Right lobe of liver (tissue), 4 donors: ENCODE measurements at regions not wholly inside any gene's neighbourhood (a gene's known extent, or its start where the extent isn't known, plus 50 kb on each side); places are given as distances from the start of the nearest gene placed in this dataset.

Experiments used
- CTCF ChIP-seq, 4 donors: fragments of 200-600 bp in 3 of 4; fragments of 450-650 bp in 1 of 4; IDR thresholded peaks; one replicate each; pipeline versions ENCODE4 v1.5.1 to v1.8.0; 2016 to 2022; ENCODE audit warnings: antibody characterized with exemption in 4 of 4, mild to moderate bottlenecking in 2 of 4
- POLR2A ChIP-seq: fragments of 450-650 bp; IDR thresholded peaks from one replicate; pipeline ENCODE4 v1.6.1; 2017; ENCODE audit warnings: antibody characterized with exemption, mild to moderate bottlenecking
- donor health status: DM: no; HTN: no; CAD: no.
- donor health status: DM: no; HTN: no; CAD: no.
- donor health status: DM: no; HTN: yes; CAD: no.

DNA sequence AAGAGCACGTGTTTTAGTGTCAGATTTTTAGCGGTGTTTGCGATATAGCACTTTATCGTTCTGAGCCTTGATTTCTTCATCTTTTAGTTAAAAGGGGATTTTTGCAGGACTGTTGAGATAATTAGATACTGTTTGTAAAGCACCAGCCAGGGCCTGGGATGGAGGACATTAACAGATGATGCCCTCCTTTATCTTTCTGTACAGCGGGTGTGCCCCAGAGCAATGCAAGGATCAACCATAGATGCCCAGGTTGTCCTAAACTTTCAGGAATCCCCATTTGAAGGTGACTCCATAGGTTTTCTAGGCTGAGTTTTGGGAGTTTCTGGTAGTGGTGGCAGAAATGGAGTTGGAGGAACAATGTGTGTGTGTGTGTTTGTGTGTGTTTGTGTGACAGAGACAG is 97.0 kb upstream of the SPRED2 start:
- TF ChIP-seq CTCF (IDR thresholded peaks at IDR 0.05) (no peak), POLR2A (no peak)
